Ishikawa (cell line): ENCODE measurements at regions not wholly inside any gene's neighbourhood (a gene's known extent, or its start where the extent isn't known, plus 50 kb on each side); places are given as distances from the start of the nearest gene placed in this dataset.

Experiments
- CEBPB ChIP-seq: IDR thresholded peaks from 2 replicates; pipeline ENCODE4 v1.6.1; 2012
- CREB1 ChIP-seq: IDR thresholded peaks from 2 replicates; pipeline ENCODE4 v1.6.1; 2012; ENCODE audit warnings: low read depth
- EP300 ChIP-seq: IDR thresholded peaks from 2 replicates; pipeline ENCODE4 v1.6.1; 2012; ENCODE audit warnings: borderline replicate concordance
- FOXM1 ChIP-seq: IDR thresholded peaks from 2 replicates; pipeline ENCODE4 v1.6.1; 2012; ENCODE audit warnings: low read depth, borderline replicate concordance
- MAX ChIP-seq: IDR thresholded peaks from 2 replicates; pipeline ENCODE4 v1.6.1; 2012
- NFIC ChIP-seq: IDR thresholded peaks from 2 replicates; pipeline ENCODE4 v1.6.1; 2012
- RAD21 ChIP-seq: IDR thresholded peaks from 2 replicates; pipeline ENCODE4 v1.6.1; 2012; ENCODE audit warnings: low read depth
- TAF1 ChIP-seq: IDR thresholded peaks from 2 replicates; pipeline ENCODE4 v1.6.1; 2012; ENCODE audit warnings: low read depth, mild to moderate bottlenecking
- TEAD4 ChIP-seq: IDR thresholded peaks from 2 replicates; pipeline ENCODE4 v1.6.1; 2012
- USF1 ChIP-seq: IDR thresholded peaks from 2 replicates; pipeline ENCODE4 v1.6.1; 2012
- ZBTB7A ChIP-seq: IDR thresholded peaks from 2 replicates; pipeline ENCODE4 v1.6.1; 2012; ENCODE audit warnings: low read depth
- TF ChIP-seq, protein P1 (sequence below): IDR thresholded peaks from 2 replicates; pipeline ENCODE4 v1.6.1; 2012; ENCODE audit warnings: low read depth, mild to moderate bottlenecking

DNA sequence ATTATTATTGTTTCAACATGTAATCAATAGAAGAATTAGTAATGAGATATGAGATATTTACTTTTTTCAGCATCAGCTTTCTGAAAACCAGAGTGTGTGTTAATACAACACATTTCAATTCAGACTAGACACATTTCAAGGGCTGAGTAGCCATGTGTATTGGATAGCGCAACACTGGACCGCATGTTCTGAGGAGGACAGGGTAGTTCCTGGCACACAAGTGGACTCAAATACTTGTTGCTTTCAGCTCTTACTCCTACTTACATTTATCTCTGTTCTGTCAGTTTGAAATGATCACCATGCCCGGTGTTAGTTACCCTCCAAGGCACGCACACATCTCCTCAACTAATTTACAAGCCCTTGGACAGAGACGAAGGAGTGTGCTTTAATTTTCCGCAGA, 126.6 kb downstream of the SLC24A2 start:
- TF ChIP-seq NFIC (no peak), EP300 (no peak), FOXM1 (no peak), TAF1 (no peak), CREB1 (no peak), TEAD4 (no peak), MAX (no peak), USF1 (no peak), ZBTB7A (no peak), CEBPB (no peak), RAD21 (no peak)
- TF ChIP-seq, protein P1, sequence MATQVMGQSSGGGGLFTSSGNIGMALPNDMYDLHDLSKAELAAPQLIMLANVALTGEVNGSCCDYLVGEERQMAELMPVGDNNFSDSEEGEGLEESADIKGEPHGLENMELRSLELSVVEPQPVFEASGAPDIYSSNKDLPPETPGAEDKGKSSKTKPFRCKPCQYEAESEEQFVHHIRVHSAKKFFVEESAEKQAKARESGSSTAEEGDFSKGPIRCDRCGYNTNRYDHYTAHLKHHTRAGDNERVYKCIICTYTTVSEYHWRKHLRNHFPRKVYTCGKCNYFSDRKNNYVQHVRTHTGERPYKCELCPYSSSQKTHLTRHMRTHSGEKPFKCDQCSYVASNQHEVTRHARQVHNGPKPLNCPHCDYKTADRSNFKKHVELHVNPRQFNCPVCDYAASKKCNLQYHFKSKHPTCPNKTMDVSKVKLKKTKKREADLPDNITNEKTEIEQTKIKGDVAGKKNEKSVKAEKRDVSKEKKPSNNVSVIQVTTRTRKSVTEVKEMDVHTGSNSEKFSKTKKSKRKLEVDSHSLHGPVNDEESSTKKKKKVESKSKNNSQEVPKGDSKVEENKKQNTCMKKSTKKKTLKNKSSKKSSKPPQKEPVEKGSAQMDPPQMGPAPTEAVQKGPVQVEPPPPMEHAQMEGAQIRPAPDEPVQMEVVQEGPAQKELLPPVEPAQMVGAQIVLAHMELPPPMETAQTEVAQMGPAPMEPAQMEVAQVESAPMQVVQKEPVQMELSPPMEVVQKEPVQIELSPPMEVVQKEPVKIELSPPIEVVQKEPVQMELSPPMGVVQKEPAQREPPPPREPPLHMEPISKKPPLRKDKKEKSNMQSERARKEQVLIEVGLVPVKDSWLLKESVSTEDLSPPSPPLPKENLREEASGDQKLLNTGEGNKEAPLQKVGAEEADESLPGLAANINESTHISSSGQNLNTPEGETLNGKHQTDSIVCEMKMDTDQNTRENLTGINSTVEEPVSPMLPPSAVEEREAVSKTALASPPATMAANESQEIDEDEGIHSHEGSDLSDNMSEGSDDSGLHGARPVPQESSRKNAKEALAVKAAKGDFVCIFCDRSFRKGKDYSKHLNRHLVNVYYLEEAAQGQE: no peak
